VCaP (cell line): ENCODE measurements at regions not wholly inside any gene's neighbourhood (a gene's known extent, or its start where the extent isn't known, plus 50 kb on each side); places are given as distances from the start of the nearest gene placed in this dataset.
A peak's percentile ranks its signal among the peaks of the same experiment; 100 is the strongest.

ENCODE experiments used
- H3K27ac ChIP-seq: fragments of 450-650 bp; 2 replicates; pipeline ENCODE4 v1.5.1; 2017
- CTCF ChIP-seq: fragments of 450-650 bp; conservative IDR thresholded peaks from 2 replicates; pipeline ENCODE4 v1.5.1; 2017; ENCODE audit warnings: mild to moderate bottlenecking, moderate library complexity

- peak overlapping the region; percentile 78 for H3K27ac ChIP-seq
- peak; percentile 35 for TF ChIP-seq CTCF
These were observed 61.2 kb upstream of the KCNMB2 start for GRCh38 chr3:178475062-178475461.

- H3K27ac ChIP-seq = peak overlapping the region; percentile 78
- no peak for TF ChIP-seq CTCF
These were observed 59.4 kb upstream of the KCNMB2 start for GRCh38 chr3:178476886-178477285.

GRCh38 chr3:178479446-178479845 lies 56.8 kb upstream of the KCNMB2 start:
- peak overlapping the region; percentile 78 for H3K27ac ChIP-seq
- no peak for TF ChIP-seq CTCF

- no peak for TF ChIP-seq CTCF
- peak overlapping the region; percentile 78 for H3K27ac ChIP-seq
These were observed 56.4 kb upstream of the KCNMB2 start for GRCh38 chr3:178479860-178480259.

- peak overlapping the region; percentile 78 for H3K27ac ChIP-seq
- TF ChIP-seq CTCF = no peak
These were observed 56.0 kb upstream of the KCNMB2 start for GRCh38 chr3:178480274-178480673.

- no peak for TF ChIP-seq CTCF
- no peak overlapping the region; the same call in 1 of the 2 replicates for H3K27ac ChIP-seq
These were observed 55.4 kb upstream of the KCNMB2 start for GRCh38 chr3:178480795-178481194.

- no peak overlapping the region for H3K27ac ChIP-seq
- TF ChIP-seq CTCF = no peak
These were observed 53.3 kb upstream of the KCNMB2 start for GRCh38 chr3:178482981-178483380.

- no peak overlapping the region for H3K27ac ChIP-seq
- TF ChIP-seq CTCF = no peak
These were observed 52.5 kb upstream of the KCNMB2 start for GRCh38 chr3:178483704-178484103.
